GM23338 (cell line): ENCODE measurements at regions not wholly inside any gene's neighbourhood (a gene's known extent, or its start where the extent isn't known, plus 50 kb on each side); places are given as distances from the start of the nearest gene placed in this dataset.

Experiments used
- ATAC-seq: fragments of 200-7000 bp; cut with Tn5 transposase; 3 replicates; pipeline ENCODE4 v1.9.1; 2020
- DNase-seq: peaks from one replicate; pipeline ENCODE4 v3.0.0-alpha.2; 2015; ENCODE audit warnings: low spot score
- H2AFZ ChIP-seq: fragments of 200-600 bp; sonication (generic); 2 replicates; pipeline ENCODE4 v1.8.0; 2016; ENCODE audit warnings: antibody characterized with exemption, mild to moderate bottlenecking, moderate library complexity
- H3F3A ChIP-seq: fragments of 200-600 bp; sonication (generic); replicated peaks from 2 replicates; pipeline ENCODE4 v1.8.0; 2017; ENCODE audit warnings: antibody characterized with exemption, mixed run types, low read depth
- H3K27ac ChIP-seq: fragments of 200-600 bp; sonication (generic); 2 replicates; pipeline ENCODE4 v1.6.1; 2016; ENCODE audit warnings: low read depth
- H3K27me3 ChIP-seq: fragments of 200-600 bp; sonication (generic); 2 replicates; pipeline ENCODE4 v1.8.0; 2016; ENCODE audit warnings: mild to moderate bottlenecking, mixed run types, moderate library complexity; ENCODE audit not compliant: insufficient read depth
- H3K36me3 ChIP-seq: fragments of 200-600 bp; sonication (generic); 2 replicates; pipeline ENCODE4 v1.8.0; 2016; ENCODE audit warnings: mild to moderate bottlenecking; ENCODE audit not compliant: insufficient read depth
- H3K4me1 ChIP-seq: fragments of 200-600 bp; sonication (generic); 2 replicates; pipeline ENCODE4 v1.8.0; 2016; ENCODE audit warnings: mild to moderate bottlenecking, moderate library complexity; ENCODE audit not compliant: insufficient read depth
- H3K4me2 ChIP-seq: fragments of 200-600 bp; sonication (generic); 2 replicates; pipeline ENCODE4 v1.7.1; 2017; ENCODE audit warnings: mixed run types
- H3K4me3 ChIP-seq: fragments of 200-600 bp; sonication (generic); 2 replicates; pipeline ENCODE4 v1.6.1; 2016; ENCODE audit warnings: mixed run types
- H3K79me2 ChIP-seq: fragments of 200-600 bp; sonication (generic); replicated peaks from 2 replicates; pipeline ENCODE4 v1.8.0; 2017; ENCODE audit warnings: mild to moderate bottlenecking; ENCODE audit not compliant: insufficient read depth
- H3K9me2 ChIP-seq: fragments of 200-600 bp; sonication (generic); 2 replicates; pipeline ENCODE4 v1.8.0; 2017; ENCODE audit not compliant: insufficient read depth
- H4K20me1 ChIP-seq: fragments of 200-600 bp; sonication (generic); replicated peaks from 2 replicates; pipeline ENCODE4 v1.8.0; 2017; ENCODE audit warnings: mild to moderate bottlenecking; ENCODE audit not compliant: insufficient read depth
- H3K27ac Mint-ChIP-seq: 2 replicates; pipeline ENCODE4 v1.8.0; 2020; ENCODE audit warnings: inconsistent platforms, mild to moderate bottlenecking, moderate library complexity, mixed read lengths
- H3K27me3 Mint-ChIP-seq: 3 replicates; pipeline ENCODE4 v1.8.0; 2022; ENCODE audit warnings: low read depth, mild to moderate bottlenecking, moderate library complexity, mixed read lengths, inconsistent platforms; ENCODE audit not compliant: insufficient read depth, poor library complexity
- H3K36me3 Mint-ChIP-seq: 3 replicates; pipeline ENCODE4 v1.8.0; 2021; ENCODE audit warnings: low read depth, mild to moderate bottlenecking, inconsistent platforms, moderate library complexity, mixed read lengths
- H3K4me1 Mint-ChIP-seq: 3 replicates; pipeline ENCODE4 v1.8.0; 2020; ENCODE audit warnings: mild to moderate bottlenecking, inconsistent platforms, mixed read lengths
- H3K4me3 Mint-ChIP-seq: 3 replicates; pipeline ENCODE4 v1.8.0; 2021; ENCODE audit warnings: moderate library complexity, mild to moderate bottlenecking, inconsistent platforms, mixed read lengths
- H3K9me3 Mint-ChIP-seq: 3 replicates; pipeline ENCODE4 v1.8.0; 2020; ENCODE audit warnings: moderate library complexity, mild to moderate bottlenecking, inconsistent platforms, mixed read lengths
- CREB1 ChIP-seq: fragments of 250-450 bp; sonication (Bioruptor Pico); IDR thresholded peaks from 2 replicates; pipeline ENCODE4 v1.5.0; 2020; ENCODE audit warnings: low read depth, mild to moderate bottlenecking, moderate library complexity
- EZH2 ChIP-seq: fragments of 200-600 bp; sonication (generic); IDR thresholded peaks from one replicate; pipeline ENCODE4 v1.8.0; 2017; ENCODE audit warnings: antibody characterized with exemption, mild to moderate bottlenecking, low read depth; ENCODE audit not compliant: unreplicated experiment
- EZH2phosphoT487 ChIP-seq: fragments of 200-600 bp; sonication (generic); IDR thresholded peaks from one replicate; pipeline ENCODE4 v1.8.1; 2018; ENCODE audit warnings: antibody characterized with exemption; ENCODE audit not compliant: unreplicated experiment
- JUNB ChIP-seq: IDR thresholded peaks from one replicate; pipeline ENCODE4 v1.6.1; 2016; ENCODE audit warnings: antibody characterized with exemption; ENCODE audit not compliant: unreplicated experiment
- NANOG ChIP-seq: IDR thresholded peaks from 2 replicates; pipeline ENCODE4 v1.6.1; 2016; ENCODE audit warnings: antibody characterized with exemption, borderline replicate concordance
- POLR2AphosphoS5 ChIP-seq: IDR thresholded peaks from 2 replicates; pipeline ENCODE4 v1.6.1; 2016; ENCODE audit warnings: antibody characterized with exemption, low read depth
- STAT1 ChIP-seq: IDR thresholded peaks from one replicate; pipeline ENCODE4 v1.6.1; 2016; ENCODE audit warnings: antibody characterized with exemption; ENCODE audit not compliant: unreplicated experiment
- ZNF114 ChIP-seq: fragments of 250-450 bp; sonication (Bioruptor Pico); IDR thresholded peaks from 2 replicates; pipeline ENCODE4 v1.5.0; 2020; ENCODE audit warnings: mild to moderate bottlenecking, moderate library complexity
- ZNF331 ChIP-seq: fragments of 250-450 bp; sonication (Bioruptor Pico); IDR thresholded peaks from 2 replicates; pipeline ENCODE4 v1.5.0; 2020; ENCODE audit warnings: low read depth, mild to moderate bottlenecking, moderate library complexity
- TF ChIP-seq, protein P1 (sequence below): IDR thresholded peaks from one replicate; pipeline ENCODE4 v1.6.1; 2018; ENCODE audit warnings: antibody characterized with exemption; ENCODE audit not compliant: unreplicated experiment
- TF ChIP-seq, protein P2 (sequence below), 2 experiments: fragments of 200-600 bp in 1 of 2; sonication (generic) in 1 of 2; conservative IDR thresholded peaks; 2 replicates each; pipeline versions ENCODE4 v1.5.1 to v1.6.1; 2016 to 2017; ENCODE audit warnings: antibody characterized with exemption in 2 of 2, low read depth in 2 of 2, mild to moderate bottlenecking in 2 of 2, moderate library complexity in 1 of 2
- TF ChIP-seq, protein P3 (sequence below): fragments of 250-450 bp; sonication (Bioruptor Pico); IDR thresholded peaks from 2 replicates; pipeline ENCODE4 v1.5.0; 2020; ENCODE audit warnings: mild to moderate bottlenecking, moderate library complexity
- TF ChIP-seq, protein P4 (sequence below): IDR thresholded peaks from 2 replicates; pipeline ENCODE4 v1.6.1; 2016; ENCODE audit warnings: antibody characterized with exemption

DNA sequence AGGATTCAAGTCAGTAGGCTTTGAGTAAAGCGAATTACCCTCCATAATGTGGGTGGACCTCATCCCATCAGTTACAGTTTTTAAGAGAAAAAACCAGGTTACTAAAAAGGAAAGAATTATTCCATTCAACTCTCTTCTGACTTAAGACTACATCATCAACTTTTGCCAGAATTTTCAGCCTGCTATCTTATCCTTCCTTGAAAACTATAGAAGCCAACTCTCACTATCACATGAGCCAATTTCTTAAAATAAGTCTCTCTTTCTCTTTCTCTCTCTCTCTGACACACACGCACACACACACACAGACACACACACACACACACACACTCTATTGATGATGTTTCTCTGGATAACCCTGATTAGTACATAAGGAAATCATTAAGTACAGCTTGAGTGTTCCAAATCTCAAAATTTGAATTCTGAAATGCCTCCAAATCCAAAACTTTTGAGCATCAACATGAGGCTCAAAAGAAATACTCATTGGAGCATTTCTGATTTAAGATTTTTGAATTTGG is 217.0 kb upstream of the PRR20A start:
- Histone ChIP-seq H2AFZ (no peak overlapping the region), H3K9me2 (peaks cover 9% of the 10 kb centered on the region), H3K27me3 (no peaks in the 10 kb centered on the region), H3K4me3 (no peak overlapping the region), H3K4me2 (no peak overlapping the region), H3K4me1 (no peaks in the 10 kb centered on the region), H4K20me1 (no peaks in the 10 kb centered on the region), H3K36me3 (no peaks in the 10 kb centered on the region), H3F3A (no peaks in the 10 kb centered on the region), H3K27ac (no peak overlapping the region), H3K79me2 (no peaks in the 10 kb centered on the region)
- Mint-ChIP-seq H3K27me3 (no peaks in the 10 kb centered on the region), H3K36me3 (no peaks in the 10 kb centered on the region), H3K4me3 (no peak overlapping the region), H3K4me1 (peaks cover 3% of the 10 kb centered on the region; the same call in 1 of the 3 replicates), H3K27ac (no peak overlapping the region), H3K9me3 (no peaks in the 10 kb centered on the region)
- DNase-seq (no peak), ATAC-seq (no peak)
- no peak for TF ChIP-seq STAT1
- no peak for TF ChIP-seq ZNF114 (CRISPR knock-in tag)
- TF ChIP-seq CREB1 (CRISPR knock-in tag) = no peak
- TF ChIP-seq, protein P1, sequence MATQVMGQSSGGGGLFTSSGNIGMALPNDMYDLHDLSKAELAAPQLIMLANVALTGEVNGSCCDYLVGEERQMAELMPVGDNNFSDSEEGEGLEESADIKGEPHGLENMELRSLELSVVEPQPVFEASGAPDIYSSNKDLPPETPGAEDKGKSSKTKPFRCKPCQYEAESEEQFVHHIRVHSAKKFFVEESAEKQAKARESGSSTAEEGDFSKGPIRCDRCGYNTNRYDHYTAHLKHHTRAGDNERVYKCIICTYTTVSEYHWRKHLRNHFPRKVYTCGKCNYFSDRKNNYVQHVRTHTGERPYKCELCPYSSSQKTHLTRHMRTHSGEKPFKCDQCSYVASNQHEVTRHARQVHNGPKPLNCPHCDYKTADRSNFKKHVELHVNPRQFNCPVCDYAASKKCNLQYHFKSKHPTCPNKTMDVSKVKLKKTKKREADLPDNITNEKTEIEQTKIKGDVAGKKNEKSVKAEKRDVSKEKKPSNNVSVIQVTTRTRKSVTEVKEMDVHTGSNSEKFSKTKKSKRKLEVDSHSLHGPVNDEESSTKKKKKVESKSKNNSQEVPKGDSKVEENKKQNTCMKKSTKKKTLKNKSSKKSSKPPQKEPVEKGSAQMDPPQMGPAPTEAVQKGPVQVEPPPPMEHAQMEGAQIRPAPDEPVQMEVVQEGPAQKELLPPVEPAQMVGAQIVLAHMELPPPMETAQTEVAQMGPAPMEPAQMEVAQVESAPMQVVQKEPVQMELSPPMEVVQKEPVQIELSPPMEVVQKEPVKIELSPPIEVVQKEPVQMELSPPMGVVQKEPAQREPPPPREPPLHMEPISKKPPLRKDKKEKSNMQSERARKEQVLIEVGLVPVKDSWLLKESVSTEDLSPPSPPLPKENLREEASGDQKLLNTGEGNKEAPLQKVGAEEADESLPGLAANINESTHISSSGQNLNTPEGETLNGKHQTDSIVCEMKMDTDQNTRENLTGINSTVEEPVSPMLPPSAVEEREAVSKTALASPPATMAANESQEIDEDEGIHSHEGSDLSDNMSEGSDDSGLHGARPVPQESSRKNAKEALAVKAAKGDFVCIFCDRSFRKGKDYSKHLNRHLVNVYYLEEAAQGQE = no peak
- TF ChIP-seq, protein P2, sequence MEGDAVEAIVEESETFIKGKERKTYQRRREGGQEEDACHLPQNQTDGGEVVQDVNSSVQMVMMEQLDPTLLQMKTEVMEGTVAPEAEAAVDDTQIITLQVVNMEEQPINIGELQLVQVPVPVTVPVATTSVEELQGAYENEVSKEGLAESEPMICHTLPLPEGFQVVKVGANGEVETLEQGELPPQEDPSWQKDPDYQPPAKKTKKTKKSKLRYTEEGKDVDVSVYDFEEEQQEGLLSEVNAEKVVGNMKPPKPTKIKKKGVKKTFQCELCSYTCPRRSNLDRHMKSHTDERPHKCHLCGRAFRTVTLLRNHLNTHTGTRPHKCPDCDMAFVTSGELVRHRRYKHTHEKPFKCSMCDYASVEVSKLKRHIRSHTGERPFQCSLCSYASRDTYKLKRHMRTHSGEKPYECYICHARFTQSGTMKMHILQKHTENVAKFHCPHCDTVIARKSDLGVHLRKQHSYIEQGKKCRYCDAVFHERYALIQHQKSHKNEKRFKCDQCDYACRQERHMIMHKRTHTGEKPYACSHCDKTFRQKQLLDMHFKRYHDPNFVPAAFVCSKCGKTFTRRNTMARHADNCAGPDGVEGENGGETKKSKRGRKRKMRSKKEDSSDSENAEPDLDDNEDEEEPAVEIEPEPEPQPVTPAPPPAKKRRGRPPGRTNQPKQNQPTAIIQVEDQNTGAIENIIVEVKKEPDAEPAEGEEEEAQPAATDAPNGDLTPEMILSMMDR (conservative IDR thresholded peaks at IDR 0.05; ENCODE audit: low read depth in 2 of 2) = no peak
- no peak for TF ChIP-seq ZNF331
- TF ChIP-seq, protein P3, sequence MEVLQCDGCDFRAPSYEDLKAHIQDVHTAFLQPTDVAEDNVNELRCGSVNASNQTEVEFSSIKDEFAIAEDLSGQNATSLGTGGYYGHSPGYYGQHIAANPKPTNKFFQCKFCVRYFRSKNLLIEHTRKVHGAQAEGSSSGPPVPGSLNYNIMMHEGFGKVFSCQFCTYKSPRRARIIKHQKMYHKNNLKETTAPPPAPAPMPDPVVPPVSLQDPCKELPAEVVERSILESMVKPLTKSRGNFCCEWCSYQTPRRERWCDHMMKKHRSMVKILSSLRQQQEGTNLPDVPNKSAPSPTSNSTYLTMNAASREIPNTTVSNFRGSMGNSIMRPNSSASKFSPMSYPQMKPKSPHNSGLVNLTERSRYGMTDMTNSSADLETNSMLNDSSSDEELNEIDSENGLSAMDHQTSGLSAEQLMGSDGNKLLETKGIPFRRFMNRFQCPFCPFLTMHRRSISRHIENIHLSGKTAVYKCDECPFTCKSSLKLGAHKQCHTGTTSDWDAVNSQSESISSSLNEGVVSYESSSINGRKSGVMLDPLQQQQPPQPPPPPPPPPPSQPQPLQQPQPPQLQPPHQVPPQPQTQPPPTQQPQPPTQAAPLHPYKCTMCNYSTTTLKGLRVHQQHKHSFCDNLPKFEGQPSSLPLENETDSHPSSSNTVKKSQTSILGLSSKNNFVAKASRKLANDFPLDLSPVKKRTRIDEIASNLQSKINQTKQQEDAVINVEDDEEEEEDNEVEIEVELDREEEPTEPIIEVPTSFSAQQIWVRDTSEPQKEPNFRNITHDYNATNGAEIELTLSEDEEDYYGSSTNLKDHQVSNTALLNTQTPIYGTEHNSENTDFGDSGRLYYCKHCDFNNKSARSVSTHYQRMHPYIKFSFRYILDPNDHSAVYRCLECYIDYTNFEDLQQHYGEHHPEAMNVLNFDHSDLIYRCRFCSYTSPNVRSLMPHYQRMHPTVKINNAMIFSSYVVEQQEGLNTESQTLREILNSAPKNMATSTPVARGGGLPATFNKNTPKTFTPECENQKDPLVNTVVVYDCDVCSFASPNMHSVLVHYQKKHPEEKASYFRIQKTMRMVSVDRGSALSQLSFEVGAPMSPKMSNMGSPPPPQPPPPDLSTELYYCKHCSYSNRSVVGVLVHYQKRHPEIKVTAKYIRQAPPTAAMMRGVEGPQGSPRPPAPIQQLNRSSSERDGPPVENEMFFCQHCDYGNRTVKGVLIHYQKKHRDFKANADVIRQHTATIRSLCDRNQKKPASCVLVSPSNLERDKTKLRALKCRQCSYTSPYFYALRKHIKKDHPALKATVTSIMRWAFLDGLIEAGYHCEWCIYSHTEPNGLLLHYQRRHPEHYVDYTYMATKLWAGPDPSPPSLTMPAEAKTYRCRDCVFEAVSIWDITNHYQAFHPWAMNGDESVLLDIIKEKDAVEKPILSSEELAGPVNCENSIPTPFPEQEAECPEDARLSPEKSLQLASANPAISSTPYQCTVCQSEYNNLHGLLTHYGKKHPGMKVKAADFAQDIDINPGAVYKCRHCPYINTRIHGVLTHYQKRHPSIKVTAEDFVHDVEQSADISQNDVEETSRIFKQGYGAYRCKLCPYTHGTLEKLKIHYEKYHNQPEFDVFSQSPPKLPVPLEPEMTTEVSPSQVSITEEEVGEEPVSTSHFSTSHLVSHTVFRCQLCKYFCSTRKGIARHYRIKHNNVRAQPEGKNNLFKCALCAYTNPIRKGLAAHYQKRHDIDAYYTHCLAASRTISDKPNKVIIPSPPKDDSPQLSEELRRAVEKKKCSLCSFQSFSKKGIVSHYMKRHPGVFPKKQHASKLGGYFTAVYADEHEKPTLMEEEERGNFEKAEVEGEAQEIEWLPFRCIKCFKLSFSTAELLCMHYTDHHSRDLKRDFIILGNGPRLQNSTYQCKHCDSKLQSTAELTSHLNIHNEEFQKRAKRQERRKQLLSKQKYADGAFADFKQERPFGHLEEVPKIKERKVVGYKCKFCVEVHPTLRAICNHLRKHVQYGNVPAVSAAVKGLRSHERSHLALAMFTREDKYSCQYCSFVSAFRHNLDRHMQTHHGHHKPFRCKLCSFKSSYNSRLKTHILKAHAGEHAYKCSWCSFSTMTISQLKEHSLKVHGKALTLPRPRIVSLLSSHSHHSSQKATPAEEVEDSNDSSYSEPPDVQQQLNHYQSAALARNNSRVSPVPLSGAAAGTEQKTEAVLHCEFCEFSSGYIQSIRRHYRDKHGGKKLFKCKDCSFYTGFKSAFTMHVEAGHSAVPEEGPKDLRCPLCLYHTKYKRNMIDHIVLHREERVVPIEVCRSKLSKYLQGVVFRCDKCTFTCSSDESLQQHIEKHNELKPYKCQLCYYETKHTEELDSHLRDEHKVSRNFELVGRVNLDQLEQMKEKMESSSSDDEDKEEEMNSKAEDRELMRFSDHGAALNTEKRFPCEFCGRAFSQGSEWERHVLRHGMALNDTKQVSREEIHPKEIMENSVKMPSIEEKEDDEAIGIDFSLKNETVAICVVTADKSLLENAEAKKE = no peak
- TF ChIP-seq POLR2AphosphoS5 = no peak
- no peak for TF ChIP-seq JUNB
- TF ChIP-seq, protein P4, sequence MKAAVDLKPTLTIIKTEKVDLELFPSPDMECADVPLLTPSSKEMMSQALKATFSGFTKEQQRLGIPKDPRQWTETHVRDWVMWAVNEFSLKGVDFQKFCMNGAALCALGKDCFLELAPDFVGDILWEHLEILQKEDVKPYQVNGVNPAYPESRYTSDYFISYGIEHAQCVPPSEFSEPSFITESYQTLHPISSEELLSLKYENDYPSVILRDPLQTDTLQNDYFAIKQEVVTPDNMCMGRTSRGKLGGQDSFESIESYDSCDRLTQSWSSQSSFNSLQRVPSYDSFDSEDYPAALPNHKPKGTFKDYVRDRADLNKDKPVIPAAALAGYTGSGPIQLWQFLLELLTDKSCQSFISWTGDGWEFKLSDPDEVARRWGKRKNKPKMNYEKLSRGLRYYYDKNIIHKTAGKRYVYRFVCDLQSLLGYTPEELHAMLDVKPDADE = no peak
- no peak for TF ChIP-seq NANOG
- no peak for TF ChIP-seq EZH2phosphoT487
- TF ChIP-seq EZH2 = no peak
